HCT116 (cell line): ENCODE measurements at regions not wholly inside any gene's neighbourhood (a gene's known extent, or its start where the extent isn't known, plus 50 kb on each side); places are given as distances from the start of the nearest gene placed in this dataset.

Experiments
- ATAC-seq: fragments of 200-7000 bp; cut with Tn5 transposase; 2 replicates; pipeline ENCODE4 v1.9.1; 2020; ENCODE audit warnings: mild to moderate bottlenecking, moderate library complexity
- BruUV-seq: library from RNA; stranded (reverse); fragments of 400-500 nt; replicated peaks from 2 replicates; lab custom pipeline; 2021; lab: Mats Ljungman, UMichigan
- CTCF ChIA-PET: fragments of 300-600 bp; sonication (Branson Sonifier 250); formaldehyde crosslinking; loops from one replicate; lab custom pipeline; 2021; ENCODE audit warnings: antibody characterized with exemption; lab: Charles Lee
- POLR2A ChIA-PET: fragments of 300-600, 350-600 bp; sonication (Branson Sonifier 250); formaldehyde crosslinking; loops from one replicate; lab custom pipeline; 2021; ENCODE audit warnings: antibody characterized with exemption; lab: Charles Lee
- RAD21 ChIA-PET, 2 experiments: fragments of 300-600 bp; sonication (Branson Sonifier 250); formaldehyde crosslinking; loops; one replicate each; lab custom pipeline; 2023; ENCODE audit warnings: low total read pairs in 2 of 2; ENCODE audit not compliant: uncharacterized antibody in 2 of 2, unreplicated experiment in 2 of 2, low non-redundant PET in 1 of 2; lab: Charles Lee
- DNase-seq: peaks from one replicate; pipeline ENCODE4 v3.0.0-alpha.2; 2010; ENCODE audit warnings: low read depth, low spot score
- H2AFZ ChIP-seq: fragments of 200-600 bp; shearing (Covaris generic), sonication (generic); 2 replicates; pipeline ENCODE4 v1.6.1; 2017; ENCODE audit warnings: low read depth, mixed run types, mixed read lengths, antibody characterized with exemption, low read length; ENCODE audit not compliant: poor library complexity, severe bottlenecking
- H3K27ac ChIP-seq: 2 replicates; pipeline ENCODE4 v1.5.1; 2012; ENCODE audit warnings: low read depth, low read length
- H3K27me3 ChIP-seq: fragments of 200-600 bp; sonication (generic); 2 replicates; pipeline ENCODE4 v1.6.1; 2016; ENCODE audit warnings: mixed run types, low read length, mixed read lengths; ENCODE audit not compliant: insufficient read depth
- H3K36me3 ChIP-seq, 2 experiments: fragments of 200-500 bp in 1 of 2; fragments of 200-600 bp in 1 of 2; sonication (Bioruptor generic) in 1 of 2; sonication (generic) in 1 of 2; 2 replicates each; pipeline versions ENCODE4 v1.5.1 to v1.6.1; 2014 to 2016; ENCODE audit warnings: low read length in 2 of 2, inconsistent platforms in 1 of 2, mixed read lengths in 1 of 2, mixed run types in 1 of 2; ENCODE audit not compliant: insufficient read depth in 2 of 2, control insufficient read depth in 1 of 2
- H3K4me1 ChIP-seq, 2 experiments: fragments of 200-600 bp in 1 of 2; sonication (generic) in 1 of 2; 2 replicates each; pipeline versions ENCODE4 v1.5.1 to v1.6.1; 2012 to 2017; ENCODE audit warnings: low read length in 2 of 2, inconsistent platforms in 1 of 2, mild to moderate bottlenecking in 1 of 2, mixed read lengths in 1 of 2, mixed run types in 1 of 2, moderate library complexity in 1 of 2; ENCODE audit not compliant: insufficient read depth in 2 of 2, control insufficient read depth in 1 of 2
- H3K4me2 ChIP-seq: fragments of 200-600 bp; sonication (generic); 2 replicates; pipeline ENCODE4 v1.6.1; 2017; ENCODE audit warnings: mixed run types, low read length, mixed read lengths
- H3K4me3 ChIP-seq, 2 experiments: fragments of 200-600 bp in 1 of 2; sonication (generic) in 1 of 2; replicated peaks in 1 of 2; 2 replicates each; pipeline ENCODE4 v1.5.1; 2011 to 2016; ENCODE audit warnings: low read length in 2 of 2, control low read depth in 1 of 2, low read depth in 1 of 2, mild to moderate bottlenecking in 1 of 2, mixed read lengths in 1 of 2, mixed run types in 1 of 2
- H3K79me2 ChIP-seq: fragments of 200-600 bp; sonication (generic); 2 replicates; pipeline ENCODE4 v1.6.1; 2017; ENCODE audit warnings: mild to moderate bottlenecking, mixed run types, low read length, moderate library complexity, mixed read lengths; ENCODE audit not compliant: insufficient read depth
- H3K9ac ChIP-seq: fragments of 200-600 bp; sonication (generic); 2 replicates; pipeline ENCODE4 v1.6.1; 2016; ENCODE audit warnings: low read length, mixed read lengths
- H3K9me2 ChIP-seq: fragments of 200-600 bp; sonication (generic), shearing (Covaris generic); 2 replicates; pipeline ENCODE4 v1.6.1; 2017; ENCODE audit warnings: mixed run types, mild to moderate bottlenecking, moderate library complexity; ENCODE audit not compliant: insufficient read depth
- H3K9me3 ChIP-seq, 2 experiments: fragments of 200-500 bp in 1 of 2; fragments of 200-600 bp in 1 of 2; sonication (Bioruptor generic) in 1 of 2; sonication (generic) in 1 of 2; 2 replicates each; pipeline ENCODE4 v1.6.1; 2014 to 2017; ENCODE audit warnings: low read length in 2 of 2, mixed read lengths in 2 of 2, inconsistent platforms in 1 of 2, low read depth in 1 of 2, mild to moderate bottlenecking in 1 of 2, mixed run types in 1 of 2, moderate library complexity in 1 of 2; ENCODE audit not compliant: control insufficient read depth in 1 of 2, insufficient read depth in 1 of 2
- H4K20me1 ChIP-seq: fragments of 200-600 bp; sonication (generic), shearing (Covaris generic); 2 replicates; pipeline ENCODE4 v1.6.1; 2017; ENCODE audit warnings: mixed run types, mild to moderate bottlenecking, moderate library complexity; ENCODE audit not compliant: insufficient read depth
- CEBPB ChIP-seq: IDR thresholded peaks from 2 replicates; pipeline ENCODE4 v1.6.1; 2012; ENCODE audit warnings: low read depth
- JUND ChIP-seq: IDR thresholded peaks from 2 replicates; pipeline ENCODE4 v1.6.1; 2012
- POLR2A ChIP-seq: IDR thresholded peaks from 2 replicates; pipeline ENCODE4 v1.7.0; 2011; ENCODE audit warnings: borderline replicate concordance; ENCODE audit not compliant: insufficient read depth, insufficient read length; ENCODE audit errors: extremely low read depth
- POLR2AphosphoS5 ChIP-seq: IDR thresholded peaks from 2 replicates; pipeline ENCODE4 v1.6.1; 2011; ENCODE audit warnings: mild to moderate bottlenecking, low read depth, low read length, moderate library complexity
- SRF ChIP-seq: IDR thresholded peaks from 2 replicates; pipeline ENCODE4 v1.6.1; 2012; ENCODE audit warnings: low read depth
- YY1 ChIP-seq: IDR thresholded peaks from 2 replicates; pipeline ENCODE4 v1.6.1; 2011; ENCODE audit warnings: low read length, low read depth, moderate library complexity, mild to moderate bottlenecking; ENCODE audit not compliant: insufficient replicate concordance; ENCODE audit errors: extremely low read depth
- ZFX ChIP-seq: fragments of 450-650 bp; IDR thresholded peaks from 2 replicates; pipeline ENCODE4 v1.6.1; 2017
- intact Hi-C: fragments of 100-400 bp; cut with micrococcal nuclease; formaldehyde crosslinking; loops from 2 replicates; pipeline ENCODE4 v1.10.0; 2022
- TF ChIP-seq, protein P1 (sequence below): IDR thresholded peaks from 2 replicates; pipeline ENCODE4 v1.6.1; 2012
- TF ChIP-seq, protein P2 (sequence below), 3 experiments: fragments of 200-600 bp in 1 of 3; sonication (generic) in 1 of 3; IDR thresholded peaks in 2 of 3; conservative IDR thresholded peaks in 1 of 3; 2 replicates each; pipeline ENCODE4 v1.5.1; 2012 to 2017; ENCODE audit warnings: low read depth in 2 of 3, low read length in 2 of 3, antibody characterized with exemption in 1 of 3, borderline replicate concordance in 1 of 3, control low read depth in 1 of 3, mild to moderate bottlenecking in 1 of 3, mixed read lengths in 1 of 3, mixed run types in 1 of 3, moderate library complexity in 1 of 3; ENCODE audit not compliant: insufficient read depth in 1 of 3
- TF ChIP-seq, protein P3 (sequence below): IDR thresholded peaks from 2 replicates; pipeline ENCODE4 v1.6.1; 2012; ENCODE audit warnings: low read depth

DNA sequence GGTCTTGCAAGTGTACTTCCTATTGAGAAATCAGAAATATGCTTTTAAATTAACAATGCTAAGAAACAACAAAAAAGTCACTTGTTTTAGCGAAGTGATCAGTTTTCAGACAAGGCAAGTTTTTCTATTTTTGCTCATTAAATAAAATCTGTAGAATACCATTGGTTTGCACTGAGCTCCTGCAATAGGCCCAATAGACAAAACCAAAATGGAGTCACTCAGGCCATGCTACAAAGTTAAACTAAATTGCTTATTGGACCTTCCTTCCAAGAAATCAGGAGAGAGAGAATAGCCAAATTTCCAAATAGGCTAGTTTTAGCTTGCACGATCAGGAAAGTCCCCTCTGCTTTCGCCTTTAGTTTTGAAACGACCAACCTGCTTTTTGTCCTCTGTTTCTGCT, 73.4 kb upstream of the SLC13A1 start:
- intact Hi-C loops = no loop called here
- H3K4me3 ChIP-seq = no peak overlapping the region
- no peaks in the 10 kb centered on the region for H3K9me2 ChIP-seq
- POLR2A ChIA-PET = no interaction called here
- no peaks in the 10 kb centered on the region for H3K36me3 ChIP-seq
- TF ChIP-seq POLR2AphosphoS5 (no peak), JUND (no peak), POLR2A (no peak), CEBPB (no peak), ZFX (no peak), YY1 (no peak), SRF (no peak)
- TF ChIP-seq, protein P1, sequence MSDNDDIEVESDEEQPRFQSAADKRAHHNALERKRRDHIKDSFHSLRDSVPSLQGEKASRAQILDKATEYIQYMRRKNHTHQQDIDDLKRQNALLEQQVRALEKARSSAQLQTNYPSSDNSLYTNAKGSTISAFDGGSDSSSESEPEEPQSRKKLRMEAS = no peak
- TF ChIP-seq, protein P2, sequence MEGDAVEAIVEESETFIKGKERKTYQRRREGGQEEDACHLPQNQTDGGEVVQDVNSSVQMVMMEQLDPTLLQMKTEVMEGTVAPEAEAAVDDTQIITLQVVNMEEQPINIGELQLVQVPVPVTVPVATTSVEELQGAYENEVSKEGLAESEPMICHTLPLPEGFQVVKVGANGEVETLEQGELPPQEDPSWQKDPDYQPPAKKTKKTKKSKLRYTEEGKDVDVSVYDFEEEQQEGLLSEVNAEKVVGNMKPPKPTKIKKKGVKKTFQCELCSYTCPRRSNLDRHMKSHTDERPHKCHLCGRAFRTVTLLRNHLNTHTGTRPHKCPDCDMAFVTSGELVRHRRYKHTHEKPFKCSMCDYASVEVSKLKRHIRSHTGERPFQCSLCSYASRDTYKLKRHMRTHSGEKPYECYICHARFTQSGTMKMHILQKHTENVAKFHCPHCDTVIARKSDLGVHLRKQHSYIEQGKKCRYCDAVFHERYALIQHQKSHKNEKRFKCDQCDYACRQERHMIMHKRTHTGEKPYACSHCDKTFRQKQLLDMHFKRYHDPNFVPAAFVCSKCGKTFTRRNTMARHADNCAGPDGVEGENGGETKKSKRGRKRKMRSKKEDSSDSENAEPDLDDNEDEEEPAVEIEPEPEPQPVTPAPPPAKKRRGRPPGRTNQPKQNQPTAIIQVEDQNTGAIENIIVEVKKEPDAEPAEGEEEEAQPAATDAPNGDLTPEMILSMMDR (IDR thresholded peaks at IDR 0.05 in 2 of 3, conservative IDR thresholded peaks at IDR 0.05 in 1 of 3; ENCODE audit: borderline replicate concordance in 1 of 3, insufficient read depth in 1 of 3, low read depth in 2 of 3, low read length in 2 of 3) = no peak
- no peak overlapping the region for H2AFZ ChIP-seq
- no peak overlapping the region for H3K9ac ChIP-seq
- no peak overlapping the region for H3K27ac ChIP-seq
- DNase-seq (no peak), ATAC-seq (no peak)
- BruUV-seq = no TSS peak
- RAD21 ChIA-PET = no interaction called here
- no peaks in the 10 kb centered on the region for H3K9me3 ChIP-seq
- H3K79me2 ChIP-seq = no peaks in the 10 kb centered on the region
- CTCF ChIA-PET = no interaction called here
- no peaks in the 10 kb centered on the region for H4K20me1 ChIP-seq
- peaks cover 0 to 6% of the 10 kb centered on the region in 2 experiments; a peak in 1 of 4 replicates for H3K4me1 ChIP-seq
- no peak overlapping the region for H3K4me2 ChIP-seq
- no peaks in the 10 kb centered on the region for H3K27me3 ChIP-seq

DNA sequence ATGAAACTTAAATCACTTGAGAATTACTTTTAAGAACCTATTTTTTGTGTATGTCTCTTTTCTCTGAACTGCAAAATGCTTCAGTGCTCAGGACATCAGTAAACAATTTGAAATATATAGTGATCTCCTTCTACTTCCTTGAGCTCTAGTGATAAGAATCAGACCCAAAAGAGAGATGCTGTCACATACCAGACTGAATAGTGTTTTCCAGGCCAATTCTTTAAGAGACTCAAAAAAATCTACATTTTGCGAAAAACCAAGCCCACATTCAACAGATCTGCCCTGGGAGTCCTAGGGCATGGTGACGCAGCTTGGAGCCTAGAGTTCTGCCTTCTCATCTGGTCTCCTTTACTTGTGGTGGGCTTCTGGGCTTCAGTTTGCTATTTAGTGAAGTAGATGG, 72.1 kb upstream of the SLC13A1 start:
- H3K4me3 ChIP-seq = no peak overlapping the region
- DNase-seq (no peak), ATAC-seq (no peak)
- H3K36me3 ChIP-seq = no peaks in the 10 kb centered on the region
- intact Hi-C loops = no loop called here
- no peak overlapping the region for H3K4me2 ChIP-seq
- H3K27me3 ChIP-seq = no peaks in the 10 kb centered on the region
- no peaks in the 10 kb centered on the region for H3K79me2 ChIP-seq
- H4K20me1 ChIP-seq = no peaks in the 10 kb centered on the region
- CTCF ChIA-PET = no interaction called here
- BruUV-seq = no TSS peak
- no peak for TF ChIP-seq JUND
- TF ChIP-seq, protein P3, sequence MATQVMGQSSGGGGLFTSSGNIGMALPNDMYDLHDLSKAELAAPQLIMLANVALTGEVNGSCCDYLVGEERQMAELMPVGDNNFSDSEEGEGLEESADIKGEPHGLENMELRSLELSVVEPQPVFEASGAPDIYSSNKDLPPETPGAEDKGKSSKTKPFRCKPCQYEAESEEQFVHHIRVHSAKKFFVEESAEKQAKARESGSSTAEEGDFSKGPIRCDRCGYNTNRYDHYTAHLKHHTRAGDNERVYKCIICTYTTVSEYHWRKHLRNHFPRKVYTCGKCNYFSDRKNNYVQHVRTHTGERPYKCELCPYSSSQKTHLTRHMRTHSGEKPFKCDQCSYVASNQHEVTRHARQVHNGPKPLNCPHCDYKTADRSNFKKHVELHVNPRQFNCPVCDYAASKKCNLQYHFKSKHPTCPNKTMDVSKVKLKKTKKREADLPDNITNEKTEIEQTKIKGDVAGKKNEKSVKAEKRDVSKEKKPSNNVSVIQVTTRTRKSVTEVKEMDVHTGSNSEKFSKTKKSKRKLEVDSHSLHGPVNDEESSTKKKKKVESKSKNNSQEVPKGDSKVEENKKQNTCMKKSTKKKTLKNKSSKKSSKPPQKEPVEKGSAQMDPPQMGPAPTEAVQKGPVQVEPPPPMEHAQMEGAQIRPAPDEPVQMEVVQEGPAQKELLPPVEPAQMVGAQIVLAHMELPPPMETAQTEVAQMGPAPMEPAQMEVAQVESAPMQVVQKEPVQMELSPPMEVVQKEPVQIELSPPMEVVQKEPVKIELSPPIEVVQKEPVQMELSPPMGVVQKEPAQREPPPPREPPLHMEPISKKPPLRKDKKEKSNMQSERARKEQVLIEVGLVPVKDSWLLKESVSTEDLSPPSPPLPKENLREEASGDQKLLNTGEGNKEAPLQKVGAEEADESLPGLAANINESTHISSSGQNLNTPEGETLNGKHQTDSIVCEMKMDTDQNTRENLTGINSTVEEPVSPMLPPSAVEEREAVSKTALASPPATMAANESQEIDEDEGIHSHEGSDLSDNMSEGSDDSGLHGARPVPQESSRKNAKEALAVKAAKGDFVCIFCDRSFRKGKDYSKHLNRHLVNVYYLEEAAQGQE = no peak
- RAD21 ChIA-PET = no interaction called here
- POLR2A ChIA-PET = no interaction called here
- H3K9ac ChIP-seq = no peak overlapping the region
- no peaks in the 10 kb centered on the region for H3K9me3 ChIP-seq
- no peak overlapping the region for H2AFZ ChIP-seq
- no peaks in the 10 kb centered on the region for H3K9me2 ChIP-seq
- no peak overlapping the region for H3K27ac ChIP-seq
- H3K4me1 ChIP-seq = peaks cover 0 to 6% of the 10 kb centered on the region in 2 experiments; a peak in 1 of 4 replicates
